ENCODE measurements at regions not wholly inside any gene's neighbourhood (a gene's known extent, or its start where the extent isn't known, plus 50 kb on each side); places are given as distances from the start of the nearest gene placed in this dataset.

GRCh38 chr14:22513066-22513812 lies 75.8 kb downstream of the DAD1 start:
- DNase-seq, result no peak

GRCh38 chr14:22512106-22512814 lies 76.8 kb downstream of the DAD1 start:
- DNase-seq, result no peak

- DNase-seq, result no peak
Measured at GRCh38 chr14:22510527-22511110, 78.4 kb downstream of the DAD1 start.

- no peak for DNase-seq
Measured at GRCh38 chr14:22509751-22510300, 79.2 kb downstream of the DAD1 start.

GRCh38 chr14:22509036-22509709 lies 79.9 kb downstream of the DAD1 start:
- no peak for DNase-seq

- DNase-seq, result no peak
Measured at GRCh38 chr14:22508662-22509035, 80.4 kb downstream of the DAD1 start.

- no peak for DNase-seq
Measured at GRCh38 chr14:22508150-22508457, 80.9 kb downstream of the DAD1 start.

- no peak for DNase-seq
Measured at GRCh38 chr14:22506778-22507351, 82.2 kb downstream of the DAD1 start.

- no peak for DNase-seq
Measured at GRCh38 chr14:22506378-22506710, 82.7 kb downstream of the DAD1 start.

GRCh38 chr14:22505697-22506377 lies 83.2 kb downstream of the DAD1 start:
- no peak for DNase-seq

- no peak for DNase-seq
Measured at GRCh38 chr14:22505309-22505696, 83.7 kb downstream of the DAD1 start.

GRCh38 chr14:22502551-22502950 lies 86.5 kb downstream of the DAD1 start:
- DNase-seq, result no peak

GRCh38 chr14:22502007-22502406 lies 87.0 kb downstream of the DAD1 start:
- no peak for DNase-seq

- no peak for DNase-seq
Measured at GRCh38 chr14:22500954-22501726, 87.9 kb downstream of the DAD1 start.

- DNase-seq, result no peak
Measured at GRCh38 chr14:22500525-22500924, 88.5 kb downstream of the DAD1 start.

GRCh38 chr14:22497671-22498093 lies 91.3 kb downstream of the DAD1 start:
- DNase-seq, result no peak

- no peak for DNase-seq
Measured at GRCh38 chr14:22497144-22497423, 91.9 kb downstream of the DAD1 start.

GRCh38 chr14:22494486-22495135 lies 94.4 kb downstream of the DAD1 start:
- no peak for DNase-seq

- no peak for DNase-seq
Measured at GRCh38 chr14:22493753-22494152, 95.3 kb downstream of the DAD1 start.

GRCh38 chr14:22492622-22493542 lies 96.1 kb downstream of the DAD1 start:
- no peak for DNase-seq
